ENCODE measurements at regions not wholly inside any gene's neighbourhood (a gene's known extent, or its start where the extent isn't known, plus 50 kb on each side); places are given as distances from the start of the nearest gene placed in this dataset.

- H3K4me3 ChIP-seq: no peak overlapping the region
- H3K27me3 ChIP-seq: no peaks in the 10 kb centered on the region
- H3K36me3 ChIP-seq (replicated peaks in 1 of 2): no peaks in the 10 kb centered on the region
- H3K27ac ChIP-seq: no peak overlapping the region
- WGBS, 4 donors: 39 to 90% (median 68%) methylated on average over 2 of the region's 2 CpGs
- intact Hi-C loops (cut with DNase I): no loop called here
- TF ChIP-seq POLR2A (IDR thresholded peaks at IDR 0.05) (no peak), CTCF (IDR thresholded peaks at IDR 0.05) (no peak)
- H3K4me1 ChIP-seq (replicated peaks in 1 of 2): no peaks in the 10 kb centered on the region
- H3K9me3 ChIP-seq (replicated peaks in 1 of 3): no peaks in the 10 kb centered on the region
- DNase-seq: no peak
These were observed 665.6 kb upstream of the CPEB2 start for GRCh38 chr4:14336656-14337055.

GRCh38 chr4:14337892-14338584 lies 664.2 kb upstream of the CPEB2 start:
- Histone ChIP-seq H3K27ac (no peak overlapping the region), H3K27me3 (no peaks in the 10 kb centered on the region), H3K36me3 (replicated peaks in 1 of 2) (no peaks in the 10 kb centered on the region), H3K4me3 (no peak overlapping the region), H3K9me3 (replicated peaks in 1 of 3) (no peaks in the 10 kb centered on the region), H3K4me1 (replicated peaks in 1 of 2) (no peaks in the 10 kb centered on the region)
- 49 to 61% (median 56%) methylated on average over 2 of the region's 2 CpGs for WGBS, 4 donors
- DNase-seq: no peak
- intact Hi-C loops (cut with DNase I): no loop called here
- no peak for TF ChIP-seq POLR2A (IDR thresholded peaks at IDR 0.05)
- no peak for TF ChIP-seq CTCF (IDR thresholded peaks at IDR 0.05)

GRCh38 chr4:14338585-14339265 lies 663.6 kb upstream of the CPEB2 start:
- Histone ChIP-seq H3K9me3 (replicated peaks in 1 of 3) (no peaks in the 10 kb centered on the region), H3K27me3 (no peaks in the 10 kb centered on the region), H3K36me3 (replicated peaks in 1 of 2) (no peaks in the 10 kb centered on the region), H3K4me3 (no peak overlapping the region), H3K27ac (no peak overlapping the region), H3K4me1 (replicated peaks in 1 of 2) (no peaks in the 10 kb centered on the region)
- no peak for DNase-seq
- WGBS, 4 donors: 65 to 88% (median 80%) methylated on average over 4 of the region's 4 CpGs
- intact Hi-C loops (cut with DNase I): no loop called here
- no peak for TF ChIP-seq CTCF (IDR thresholded peaks at IDR 0.05)
- no peak for TF ChIP-seq POLR2A (IDR thresholded peaks at IDR 0.05)

GRCh38 chr4:14339715-14340114 lies 662.6 kb upstream of the CPEB2 start:
- no peak for DNase-seq
- TF ChIP-seq CTCF (IDR thresholded peaks at IDR 0.05) (no peak), POLR2A (IDR thresholded peaks at IDR 0.05) (no peak)
- no peaks in the 10 kb centered on the region for H3K4me1 ChIP-seq (replicated peaks in 1 of 2)
- H3K36me3 ChIP-seq (replicated peaks in 1 of 2): no peaks in the 10 kb centered on the region
- H3K9me3 ChIP-seq (replicated peaks in 1 of 3): no peaks in the 10 kb centered on the region
- H3K27ac ChIP-seq: no peak overlapping the region
- WGBS, 4 donors: 78 to 82% (median 80%) methylated on average over 5 of the region's 5 CpGs
- no peaks in the 10 kb centered on the region for H3K27me3 ChIP-seq
- intact Hi-C loops (cut with DNase I): no loop called here
- H3K4me3 ChIP-seq: no peak overlapping the region

Data from adrenal gland (tissue), 9 donors.